Fibroblast of mammary gland (primary cell): ENCODE measurements at regions not wholly inside any gene's neighbourhood (a gene's known extent, or its start where the extent isn't known, plus 50 kb on each side); places are given as distances from the start of the nearest gene placed in this dataset.

Source experiments
- DNase-seq: peaks from one replicate; pipeline ENCODE4 v3.0.0-alpha.2; 2010; ENCODE audit warnings: low read depth
- H3K4me3 ChIP-seq: 2 replicates; pipeline ENCODE4 v1.5.1; 2011; ENCODE audit warnings: low read depth, mild to moderate bottlenecking, low read length, moderate library complexity; ENCODE audit not compliant: control insufficient read depth
- CTCF ChIP-seq: conservative IDR thresholded peaks from 2 replicates; pipeline ENCODE4 v1.5.1; 2011; ENCODE audit warnings: low read depth, low read length, inconsistent platforms; ENCODE audit not compliant: control insufficient read depth, insufficient read depth

GRCh38 chr6:12578751-12579150, 137.8 kb upstream of the PHACTR1 start:
- DNase-seq, result peak; percentile 51
- H3K4me3 ChIP-seq, result no peak overlapping the region
- no peak for TF ChIP-seq CTCF

- no peak overlapping the region for H3K4me3 ChIP-seq
- no peak for DNase-seq
- no peak for TF ChIP-seq CTCF
Measured at GRCh38 chr6:12580290-12580689, 136.3 kb upstream of the PHACTR1 start.

- no peak for TF ChIP-seq CTCF
- no peak for DNase-seq
- H3K4me3 ChIP-seq, result no peak overlapping the region
Measured at GRCh38 chr6:12582421-12583110, 134.0 kb upstream of the PHACTR1 start.

- DNase-seq, result no peak
- no peak for TF ChIP-seq CTCF
- H3K4me3 ChIP-seq, result no peak overlapping the region
Measured at GRCh38 chr6:12584631-12585405, 131.7 kb upstream of the PHACTR1 start.

- H3K4me3 ChIP-seq, result no peak overlapping the region
- DNase-seq, result no peak
- no peak for TF ChIP-seq CTCF
Measured at GRCh38 chr6:12585497-12585958, 131.0 kb upstream of the PHACTR1 start.

- TF ChIP-seq CTCF, result no peak
- no peak for DNase-seq
Measured at GRCh38 chr6:12586721-12587480, 129.7 kb upstream of the PHACTR1 start.

More at GRCh38 chr6:12586721-12587480, 129.7 kb upstream of the PHACTR1 start:
- no peak overlapping the region for H3K4me3 ChIP-seq
